GM18511 (cell line): ENCODE measurements at regions not wholly inside any gene's neighbourhood (a gene's known extent, or its start where the extent isn't known, plus 50 kb on each side); places are given as distances from the start of the nearest gene placed in this dataset.
"Not testable (repeated sequence)": the region's sequence is repeated elsewhere in the genome, so short reads cannot be mapped to it uniquely, and the experiment has no call there.

Experiments
- ATAC-seq: cut with Tn5 transposase; IDR thresholded peaks from one replicate; pipeline ENCODE4 v1.9.1; 2021; ENCODE audit warnings: mild to moderate bottlenecking, moderate library complexity; ENCODE audit not compliant: unreplicated experiment

DNA sequence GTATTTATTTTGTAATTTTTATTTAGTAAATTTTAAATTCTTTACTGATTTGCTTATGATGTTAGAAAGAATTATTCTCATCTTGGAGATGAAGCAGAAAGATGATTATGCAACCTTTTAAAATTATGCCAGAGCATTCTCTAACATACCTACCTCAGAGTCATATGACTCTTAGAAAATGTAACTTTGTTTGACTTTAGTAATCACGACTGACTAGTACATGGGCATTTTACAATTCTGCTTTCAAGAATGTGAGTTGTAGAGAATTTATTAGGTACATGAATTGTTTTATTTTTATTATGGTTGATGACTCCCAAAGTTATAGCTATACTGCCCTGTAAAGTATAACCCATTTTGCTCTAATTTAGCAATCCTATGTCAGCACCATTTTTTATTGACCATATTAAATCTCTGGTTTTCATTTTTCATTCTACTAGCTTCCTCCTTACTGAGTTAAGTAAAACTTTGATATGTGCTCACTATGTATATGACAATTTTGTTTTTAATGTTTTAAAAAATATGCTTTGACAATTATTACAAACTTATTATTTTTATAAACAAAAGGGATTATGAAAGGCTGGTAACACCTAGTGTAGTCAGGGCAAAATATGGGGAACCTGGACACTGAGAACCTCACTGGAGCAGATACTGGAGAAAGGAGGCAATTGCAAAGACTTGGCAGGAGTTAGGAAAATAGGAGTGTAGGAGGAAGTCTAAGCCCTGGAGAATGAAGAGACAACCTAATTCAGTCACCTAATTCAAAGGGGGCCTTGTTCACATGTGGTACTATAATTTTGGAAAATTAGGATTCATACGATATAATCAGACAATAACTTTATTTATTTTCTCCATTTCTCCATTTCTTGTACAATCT lies 249.7 kb upstream of the DAB2 start:
- no peak for ATAC-seq

DNA sequence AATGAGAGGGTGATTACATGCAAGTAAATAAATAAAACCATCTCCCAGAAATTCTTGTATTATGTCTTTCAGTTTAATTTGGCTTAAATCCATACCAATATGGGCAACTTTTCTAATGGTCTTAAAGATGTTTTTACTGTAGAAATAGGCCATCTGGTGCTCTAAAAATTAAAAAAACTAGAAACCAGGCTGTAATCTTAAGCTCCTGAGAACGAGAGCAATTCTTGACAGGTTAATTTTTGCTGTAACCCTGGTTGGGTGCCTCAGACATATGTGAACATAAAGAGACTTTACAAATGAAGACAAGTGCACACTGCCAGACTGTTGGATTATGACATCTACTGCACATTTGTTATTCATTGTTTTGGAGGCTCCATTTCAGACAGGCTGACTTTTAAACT lies 246.8 kb upstream of the DAB2 start:
- ATAC-seq = no peak

DNA sequence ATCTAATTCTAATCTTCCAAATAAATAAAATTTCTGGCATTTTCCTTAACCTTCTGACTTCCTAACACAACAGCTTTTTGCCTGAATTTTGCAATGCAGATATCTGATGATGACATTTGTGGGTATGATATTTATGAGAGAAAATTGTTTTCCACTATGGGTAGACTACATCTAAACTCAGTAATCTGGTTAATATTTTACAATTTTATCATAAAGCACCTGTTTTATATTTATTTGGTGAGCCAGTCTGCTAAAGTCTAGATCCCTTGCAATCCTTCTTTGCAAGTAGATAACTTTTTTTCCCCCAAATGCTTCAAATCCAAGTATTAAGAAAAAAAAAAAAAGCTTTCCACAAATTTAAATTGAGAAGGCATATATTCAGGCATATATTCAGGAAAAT lies 246.2 kb upstream of the DAB2 start:
- ATAC-seq = no peak

DNA sequence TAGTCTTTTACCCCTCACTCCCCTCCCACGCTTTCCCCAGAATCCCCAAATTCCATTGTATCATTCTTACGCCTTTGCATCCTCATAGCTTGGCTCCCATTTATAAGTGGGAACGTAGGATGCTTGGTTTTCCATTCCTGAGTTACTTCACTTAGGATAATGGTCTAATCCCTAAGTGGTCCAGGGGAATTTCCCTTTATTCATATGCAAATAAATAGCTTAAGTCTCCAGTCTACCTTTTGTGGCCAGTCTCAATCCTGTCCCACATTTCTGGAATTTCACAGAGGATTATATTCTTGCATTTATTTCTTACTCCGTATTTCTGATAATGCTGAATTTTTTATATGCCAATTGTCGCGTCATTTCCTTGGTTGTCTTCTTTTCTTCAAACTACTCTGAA lies 245.6 kb upstream of the DAB2 start:
- no peak for ATAC-seq

DNA sequence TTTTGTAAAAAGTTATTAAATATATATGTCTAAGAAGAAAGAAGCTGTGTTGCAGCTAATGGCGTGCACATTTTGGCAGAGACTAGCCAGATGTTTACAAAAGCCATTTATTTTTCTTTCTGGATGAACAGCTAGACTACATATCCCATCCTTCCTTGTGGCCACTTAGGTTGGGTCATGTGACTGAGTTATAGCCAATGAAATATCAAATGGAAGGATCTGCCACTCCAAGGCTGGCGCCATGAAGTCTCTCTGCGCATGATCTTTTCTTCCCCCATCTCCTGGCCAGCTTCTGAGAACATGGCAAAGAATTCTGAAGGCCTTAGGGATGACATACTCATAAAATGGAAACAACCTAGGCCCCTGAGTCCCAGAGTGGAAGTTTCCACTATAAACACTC lies 244.2 kb upstream of the DAB2 start:
- ATAC-seq = no peak

DNA sequence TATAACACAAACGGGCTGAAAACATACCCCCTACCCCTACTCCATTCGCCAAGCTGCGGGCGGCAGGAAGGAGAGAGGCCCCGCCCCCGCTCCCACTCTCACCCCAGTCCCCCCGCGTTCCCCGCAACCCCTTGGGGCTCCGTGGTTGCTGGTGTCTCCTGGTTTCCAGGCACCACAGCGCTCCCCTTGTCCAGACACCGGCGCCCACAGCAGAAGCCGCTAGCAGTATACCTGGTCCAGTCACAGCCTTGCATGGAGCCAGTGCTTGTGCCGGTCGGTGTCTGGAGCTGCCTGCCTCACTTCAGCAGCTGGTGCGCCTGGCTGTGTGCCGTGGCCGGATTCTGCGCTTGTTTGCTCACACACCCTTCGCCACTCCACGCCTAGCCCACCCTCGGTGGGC lies 240.5 kb upstream of the DAB2 start:
- ATAC-seq = no peak

DNA sequence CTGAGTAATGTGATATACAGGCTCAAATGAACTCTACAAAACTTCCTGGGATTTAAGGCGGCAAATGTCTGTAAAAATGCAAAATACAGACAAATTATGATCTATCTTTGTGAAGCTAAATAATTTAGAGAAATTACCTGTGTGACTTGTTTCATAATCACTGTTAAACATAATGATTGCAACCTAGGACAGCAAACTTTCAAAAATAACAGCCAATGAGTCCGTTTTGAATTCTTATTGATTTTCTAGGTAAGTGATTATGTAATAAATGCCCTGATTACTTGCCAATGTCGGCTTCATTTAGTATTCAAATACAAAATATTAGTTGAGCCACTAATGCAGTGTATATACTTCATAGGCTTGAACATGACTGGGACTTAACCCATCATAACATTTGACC lies 238.2 kb upstream of the DAB2 start:
- ATAC-seq = no peak

DNA sequence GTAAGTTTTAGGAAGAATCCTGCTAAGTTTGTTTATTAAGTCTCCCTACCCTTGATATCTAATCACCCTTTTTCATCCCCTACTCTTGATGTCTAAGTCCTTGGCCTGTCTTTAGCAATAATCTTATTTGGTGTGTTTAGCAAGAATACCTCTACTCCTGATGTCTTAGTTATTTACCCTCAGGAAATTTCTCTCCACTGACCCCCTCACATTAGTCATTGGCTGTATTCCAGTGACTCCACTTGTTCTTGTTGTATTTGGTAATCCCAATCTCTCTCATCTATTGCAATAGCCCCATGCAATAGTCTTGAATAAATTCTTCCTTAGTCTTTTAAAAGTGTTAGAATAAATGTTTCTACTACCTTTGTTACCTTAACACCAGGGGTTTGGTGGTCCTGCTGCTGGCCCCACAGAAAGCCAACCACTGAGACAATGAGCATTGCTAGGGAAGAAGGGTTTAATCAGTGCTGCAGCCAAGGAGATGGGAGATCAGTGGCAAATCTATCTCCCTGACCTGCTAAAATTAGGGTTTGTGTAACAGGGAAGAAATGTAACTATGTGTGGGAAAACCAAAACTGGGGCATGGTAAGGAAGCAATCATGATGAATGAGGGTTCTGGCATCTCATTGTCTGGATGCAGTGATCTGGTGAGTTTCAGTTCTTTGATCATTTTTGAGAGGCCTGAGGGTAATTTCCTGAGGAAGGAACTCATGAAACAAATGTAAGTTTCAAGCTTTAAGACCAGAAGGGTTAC lies 236.4 kb upstream of the DAB2 start:
- ATAC-seq = no peak

DNA sequence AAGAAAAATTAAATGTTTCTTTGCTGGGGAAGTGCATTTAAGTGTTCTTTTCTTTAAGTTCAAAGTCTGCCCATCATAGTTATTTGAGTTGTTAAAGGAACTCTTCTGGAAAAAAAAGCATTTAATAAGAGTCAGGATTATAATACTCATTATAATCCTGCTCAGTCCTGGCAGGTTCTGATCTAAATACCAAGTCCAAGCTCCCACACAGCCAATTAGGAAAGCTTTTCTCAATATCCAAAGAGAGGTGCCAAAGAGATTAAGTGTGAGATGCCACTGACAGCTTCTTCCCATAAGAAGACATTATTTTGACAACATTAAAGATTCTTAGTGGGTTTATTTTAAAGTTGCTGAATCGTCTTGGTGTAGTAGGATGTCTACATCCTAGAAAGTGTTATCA lies 235.2 kb upstream of the DAB2 start:
- no peak for ATAC-seq

DNA sequence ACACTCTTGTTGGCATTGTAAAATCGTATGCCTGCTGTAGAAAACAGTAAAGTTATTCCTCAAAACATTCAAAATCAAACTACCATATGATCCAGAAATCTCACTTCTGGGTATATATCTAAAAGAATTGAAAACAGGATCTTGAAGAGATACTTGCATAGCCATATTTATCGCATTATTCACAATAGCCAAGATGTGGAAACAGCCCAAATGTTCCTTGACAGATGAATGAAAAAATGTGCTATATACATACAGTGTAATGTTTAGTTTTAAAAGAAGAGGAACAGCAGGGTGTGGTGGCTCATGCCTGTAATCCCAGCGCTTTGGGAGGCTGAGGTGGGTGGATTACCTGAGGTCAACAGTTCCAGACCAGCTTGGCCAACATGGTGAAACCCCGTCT lies 234.1 kb upstream of the DAB2 start:
- no peak for ATAC-seq

DNA sequence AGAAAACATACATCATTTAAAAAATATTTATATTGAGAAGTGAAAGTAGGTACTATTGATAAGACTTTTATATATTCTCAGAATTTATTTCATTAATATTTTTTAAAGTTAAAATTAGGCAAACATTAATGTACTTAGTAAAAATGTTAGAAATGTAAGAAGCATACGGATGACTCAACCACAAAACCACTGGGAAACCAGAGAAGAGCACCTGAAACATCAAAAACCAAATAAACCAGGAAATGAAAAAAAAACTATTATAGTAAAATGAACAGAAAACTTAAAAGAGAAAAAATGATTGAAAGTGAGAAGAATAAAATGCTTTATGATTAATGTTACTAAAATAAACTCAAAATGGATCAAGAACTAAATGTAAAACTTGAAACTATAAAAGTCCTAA lies 233.2 kb upstream of the DAB2 start:
- peak; percentile 58 for ATAC-seq

DNA sequence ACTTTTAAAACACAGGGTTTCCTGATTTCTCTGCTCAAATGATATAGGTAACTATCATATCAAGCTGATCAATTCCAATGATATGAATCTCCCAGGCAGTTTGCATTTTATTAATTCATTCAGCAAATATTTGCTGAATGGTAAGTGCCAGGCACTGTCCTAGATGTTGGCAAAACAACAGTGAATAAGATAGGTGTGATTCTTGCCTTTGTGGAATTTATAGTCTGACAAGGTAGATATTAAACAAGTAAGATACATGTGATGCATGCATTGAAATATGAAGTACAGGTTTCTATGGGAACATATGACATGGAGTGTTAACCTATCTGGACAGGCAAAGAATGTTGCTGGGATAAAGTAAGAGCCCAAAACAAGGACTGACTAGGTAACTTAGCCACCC lies 231.8 kb upstream of the DAB2 start:
- ATAC-seq = no peak

DNA sequence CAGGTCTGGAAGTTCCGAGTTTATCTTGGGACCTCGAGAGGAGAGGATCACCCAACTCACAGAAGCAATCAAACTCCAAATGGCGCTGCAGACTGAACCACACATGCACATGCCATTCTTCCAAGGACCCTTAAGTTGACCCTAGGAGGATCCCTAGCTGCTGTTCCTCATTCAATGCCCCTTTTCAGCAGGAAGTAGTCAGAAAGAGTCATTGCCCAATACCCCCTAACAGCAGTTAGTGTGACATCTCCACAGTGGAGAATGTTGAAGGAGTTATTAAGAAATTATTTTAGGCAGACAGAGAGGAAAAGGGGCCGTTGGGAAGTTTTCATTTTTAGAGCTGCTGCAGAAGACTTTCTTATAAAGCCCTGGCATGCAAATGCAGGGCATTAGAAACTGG lies 229.9 kb upstream of the DAB2 start:
- ATAC-seq = no peak

DNA sequence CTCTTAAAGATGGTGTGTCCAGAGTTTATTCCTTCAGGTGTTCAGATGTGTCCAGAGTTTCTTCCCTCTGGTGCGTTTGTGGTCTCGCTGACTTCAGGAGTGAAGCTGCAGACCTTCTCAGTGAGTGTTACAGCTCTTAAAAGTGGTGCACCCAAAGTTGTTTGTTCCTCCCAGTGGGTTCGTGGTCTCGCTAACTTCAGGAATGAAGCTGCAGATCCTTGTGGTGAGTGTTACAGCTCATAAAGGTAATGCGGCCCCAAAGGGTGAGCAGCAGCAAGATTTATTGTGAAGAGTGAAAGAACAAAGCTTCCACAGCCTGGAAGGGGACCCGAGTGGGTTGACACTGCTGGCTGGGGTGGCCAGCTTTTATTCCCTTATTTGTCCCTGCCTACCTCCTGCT lies 227.7 kb upstream of the DAB2 start:
- not testable (repeated sequence) for ATAC-seq

DNA sequence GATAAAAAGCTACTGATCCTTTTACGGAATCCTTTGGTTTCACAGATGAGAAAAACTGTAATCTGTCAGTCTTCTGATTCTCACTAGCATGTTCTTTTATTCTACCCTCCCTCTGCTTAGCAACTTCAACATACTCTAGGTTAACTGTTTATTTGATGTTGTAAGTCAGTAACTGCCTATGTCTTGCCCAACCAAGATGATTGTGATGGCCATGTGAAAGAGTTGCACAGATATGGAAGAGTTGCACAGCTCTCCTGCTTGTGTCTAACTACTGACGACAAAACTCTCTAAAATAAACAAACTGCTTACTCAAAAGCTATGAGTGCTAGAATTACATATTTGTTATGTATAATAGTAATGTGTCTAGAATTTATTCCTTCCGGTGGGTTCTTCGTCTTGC lies 227.3 kb upstream of the DAB2 start:
- ATAC-seq = no peak

DNA sequence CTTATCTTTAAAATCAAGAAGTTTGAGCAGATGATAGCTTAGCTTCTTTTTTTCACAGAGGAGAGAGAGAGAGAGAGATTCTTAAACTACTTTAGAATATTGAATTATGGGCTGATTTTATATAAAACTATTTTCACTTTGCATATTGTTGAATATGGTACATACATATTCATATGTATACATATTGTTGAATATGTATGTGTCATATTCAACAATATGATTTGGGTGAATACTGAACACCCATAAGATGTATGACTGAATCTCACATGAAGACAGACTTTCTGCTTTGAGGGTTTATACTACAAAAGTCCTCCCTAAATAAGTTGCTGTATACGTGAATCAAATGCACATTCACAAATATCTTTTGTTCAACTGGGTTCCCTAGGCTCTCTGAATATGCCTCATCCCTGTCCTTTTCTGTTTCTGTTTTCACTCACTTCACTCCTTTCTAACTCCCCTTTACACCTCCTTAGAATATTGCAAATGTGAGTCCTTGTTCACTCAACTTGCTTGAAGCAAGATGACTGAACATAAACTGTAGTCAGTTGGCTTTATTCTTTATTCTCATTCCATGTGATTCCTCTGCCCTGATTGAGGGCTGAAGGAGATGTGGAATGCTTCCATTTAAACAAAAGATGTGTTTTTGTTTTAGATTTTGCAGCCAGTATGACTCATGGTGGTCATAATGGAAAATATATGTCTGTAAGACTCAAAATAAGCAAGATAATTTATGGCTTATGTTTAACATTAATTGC lies 225.4 kb upstream of the DAB2 start:
- ATAC-seq = no peak

DNA sequence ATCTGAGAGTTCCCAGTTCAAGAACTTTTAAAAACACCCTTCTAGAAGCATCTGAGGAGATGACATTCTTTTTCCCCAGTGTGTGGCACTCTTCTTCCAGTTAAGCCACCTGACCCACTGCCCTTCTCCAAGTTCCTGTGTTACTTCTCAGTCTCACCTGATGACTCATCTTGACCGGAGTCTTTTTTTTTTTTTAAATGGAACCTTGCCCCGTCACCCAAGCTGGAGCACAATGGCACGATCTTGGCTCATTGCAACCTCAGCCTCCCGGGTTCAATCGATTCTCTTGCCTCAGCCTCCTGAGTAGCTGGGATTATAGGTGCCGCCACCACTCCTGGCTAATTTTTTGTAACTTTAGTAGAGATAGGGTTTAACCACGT lies 224.1 kb upstream of the DAB2 start:
- peak; percentile 82 for ATAC-seq

DNA sequence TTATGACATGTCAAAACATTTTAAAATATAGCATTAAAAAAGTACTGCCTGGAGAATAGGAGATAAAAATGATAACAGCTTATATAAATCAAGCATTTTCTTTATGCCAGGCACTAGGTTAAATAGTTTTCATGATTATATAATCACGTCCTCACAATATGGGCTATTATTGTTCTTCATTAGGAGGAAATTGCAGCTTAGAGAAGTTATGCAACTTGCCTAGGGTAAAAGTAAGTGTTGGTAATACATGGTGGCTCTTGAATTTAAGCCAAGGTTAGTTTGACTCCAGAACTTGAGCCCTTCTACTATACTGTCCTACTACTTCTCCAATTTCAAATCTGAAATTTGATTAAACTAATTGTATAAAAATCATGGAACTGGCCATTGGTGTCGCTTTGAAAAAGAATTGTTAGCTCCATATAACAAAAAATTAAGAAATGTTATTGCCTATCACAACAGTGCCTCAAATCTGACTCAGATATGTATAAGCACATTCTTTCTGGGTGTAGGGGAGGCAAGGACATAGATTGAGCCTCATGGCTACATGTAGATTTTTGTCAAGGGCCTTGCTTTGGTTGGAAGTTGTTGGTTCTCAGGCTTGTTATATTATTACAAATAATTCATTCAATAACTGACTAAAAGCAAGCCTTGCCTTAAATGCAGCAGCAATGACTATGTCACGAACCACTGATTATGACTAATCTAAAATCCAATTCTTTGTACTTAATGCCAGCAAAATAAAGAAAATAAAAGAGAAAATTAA lies 223.5 kb upstream of the DAB2 start:
- peak; percentile 30 for ATAC-seq

DNA sequence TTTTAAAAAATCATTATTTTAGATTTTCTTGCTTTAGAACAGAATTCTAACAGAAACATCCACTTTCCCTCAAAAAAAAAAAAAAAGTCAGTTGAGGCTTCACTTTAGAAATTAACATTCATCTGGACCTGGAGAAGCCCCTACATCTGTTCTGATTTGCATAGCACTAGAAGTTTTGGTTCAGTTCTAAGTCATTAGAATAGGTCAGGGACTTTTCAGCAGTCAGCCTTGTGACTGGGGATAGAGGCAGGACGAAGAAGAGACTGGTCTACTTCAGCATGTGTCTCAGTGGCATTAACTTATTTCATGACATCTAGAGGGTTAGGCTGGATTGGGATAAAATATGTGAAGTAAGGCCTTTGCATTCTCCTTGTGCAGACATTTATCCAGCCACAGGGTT lies 215.8 kb upstream of the DAB2 start:
- peak; percentile 87 for ATAC-seq

DNA sequence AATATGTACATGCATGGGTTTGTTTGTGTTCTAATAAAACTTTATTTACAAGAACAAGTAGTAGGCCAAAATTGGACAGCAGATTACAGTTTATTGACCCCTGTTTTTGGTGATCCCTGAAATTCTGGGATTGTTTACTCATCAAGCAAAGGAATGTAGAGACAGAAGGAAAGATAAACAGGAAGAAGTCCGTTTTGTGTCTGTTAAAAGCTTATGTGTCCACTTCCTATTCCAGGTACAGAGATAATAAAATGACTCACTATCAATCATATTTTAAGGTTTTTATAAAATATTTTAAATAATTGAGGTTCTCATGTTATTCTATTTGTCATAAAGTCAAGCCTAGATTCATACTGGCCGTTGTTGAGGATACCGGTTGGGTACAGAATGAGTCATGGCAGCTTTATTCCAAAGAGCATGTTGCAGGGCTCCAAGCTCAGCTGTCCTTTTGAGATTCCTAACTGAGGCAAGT lies 214.9 kb upstream of the DAB2 start:
- no peak for ATAC-seq

DNA sequence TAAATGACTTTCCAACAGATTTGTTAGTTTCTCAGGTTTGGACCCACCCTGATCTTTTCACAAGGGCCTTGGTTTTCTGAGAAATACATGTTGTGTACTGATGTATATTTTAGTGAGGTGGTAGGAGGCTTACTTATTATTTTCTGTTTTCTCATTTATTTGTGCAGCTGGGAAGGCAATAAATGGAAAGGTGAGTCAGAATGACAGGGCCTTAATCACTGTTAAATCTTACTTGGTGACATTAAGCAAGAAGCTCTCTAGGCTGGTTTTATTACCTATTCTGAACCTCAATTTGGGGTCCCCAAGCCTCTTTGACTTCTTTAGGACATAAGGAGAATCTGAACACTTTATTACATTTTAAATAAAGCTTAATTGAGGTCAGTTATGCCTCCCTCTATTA lies 214.0 kb upstream of the DAB2 start:
- no peak for ATAC-seq
